Stimulated activated CD8-positive, alpha-beta memory T cell treated with anti-CD3 and anti-CD28 coated beads, Interleukin-4, amount 100 ng/mL, for 48 hours (primary cell): ENCODE measurements at regions not wholly inside any gene's neighbourhood (a gene's known extent, or its start where the extent isn't known, plus 50 kb on each side); places are given as distances from the start of the nearest gene placed in this dataset.
"Not testable (repeated sequence)": the region's sequence is repeated elsewhere in the genome, so short reads cannot be mapped to it uniquely, and the experiment has no call there.

ENCODE experiments used
- DNase-seq: peaks from one replicate; pipeline ENCODE4 v3.0.0-alpha.2; 2020

DNA sequence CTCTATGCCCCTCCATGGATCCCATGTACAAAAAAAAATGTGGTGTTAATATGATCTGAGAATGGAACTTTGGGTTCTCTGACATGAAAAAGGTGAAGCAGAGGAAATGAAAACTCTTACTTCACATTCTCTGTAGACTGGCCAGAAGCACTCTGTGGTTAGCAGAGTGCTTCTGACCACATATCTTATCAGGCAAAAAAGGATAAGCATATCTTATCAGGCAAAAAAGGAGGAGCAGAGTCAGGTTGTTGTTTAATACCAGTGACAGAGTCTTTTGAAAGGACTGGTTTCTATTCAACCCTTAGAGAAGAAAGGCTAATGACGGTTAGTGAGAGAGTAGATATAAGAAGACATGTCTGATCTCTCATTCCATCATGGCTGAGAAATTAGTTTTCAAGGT, 1404.8 kb downstream of the SLITRK1 start:
- no peak for DNase-seq

DNA sequence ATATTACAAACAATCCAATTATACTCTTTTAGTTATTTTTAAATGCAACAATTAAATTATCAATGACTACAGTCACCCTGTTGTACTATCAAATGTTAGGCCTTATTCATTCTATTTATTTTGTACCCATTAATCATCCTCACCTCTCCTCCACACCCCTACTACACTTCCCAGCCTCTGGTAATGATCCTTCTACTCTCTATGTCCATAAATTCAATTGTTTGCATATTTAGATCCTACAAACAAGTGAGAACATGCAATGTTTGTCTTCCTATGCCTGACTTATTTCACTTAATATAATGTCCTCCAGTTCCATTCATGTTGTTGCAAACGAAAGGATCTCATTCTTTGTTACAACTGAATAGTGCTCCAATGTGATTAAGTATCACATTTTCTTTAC, 1414.6 kb downstream of the SLITRK1 start:
- no peak for DNase-seq

DNA sequence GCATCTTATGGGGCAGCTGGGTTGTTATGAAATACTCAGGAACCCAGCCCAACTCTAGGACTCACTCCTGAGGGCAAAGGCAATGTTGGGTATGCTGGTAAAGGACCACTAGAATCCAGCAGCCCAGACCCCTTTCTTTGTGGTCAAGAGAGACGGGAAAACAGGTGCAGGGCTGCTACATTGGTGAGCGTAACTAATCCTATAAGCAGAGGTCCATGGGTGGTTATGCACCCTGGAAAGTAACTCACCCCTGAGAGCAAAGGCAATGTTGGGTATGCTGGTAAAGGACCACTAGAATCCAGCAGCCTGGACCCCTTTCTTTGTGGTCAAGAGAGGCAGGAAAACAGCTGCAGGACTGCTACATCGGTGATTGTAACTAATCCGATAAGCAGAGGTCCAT, 1422.7 kb downstream of the SLITRK1 start:
- not testable (repeated sequence) for DNase-seq

DNA sequence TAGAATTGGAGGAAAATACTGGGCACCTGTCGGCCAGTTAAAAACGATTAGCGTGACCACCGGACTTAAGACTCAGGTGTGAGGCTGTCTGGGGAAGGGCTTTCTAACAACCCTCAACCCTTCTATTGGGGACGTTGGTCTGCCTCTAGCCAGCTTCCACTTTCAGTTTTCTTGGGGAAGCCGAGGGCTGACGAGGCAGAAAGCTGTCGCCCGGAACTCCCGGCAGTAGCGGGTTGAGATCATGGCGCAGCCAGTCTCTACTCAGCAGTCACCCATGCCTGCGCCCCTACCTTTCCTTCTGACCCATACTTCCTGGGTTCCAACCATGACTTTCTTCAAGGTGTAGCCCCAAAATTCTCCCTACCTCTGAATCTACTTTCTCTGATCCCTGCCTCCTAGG, 1424.1 kb downstream of the SLITRK1 start:
- no peak for DNase-seq

DNA sequence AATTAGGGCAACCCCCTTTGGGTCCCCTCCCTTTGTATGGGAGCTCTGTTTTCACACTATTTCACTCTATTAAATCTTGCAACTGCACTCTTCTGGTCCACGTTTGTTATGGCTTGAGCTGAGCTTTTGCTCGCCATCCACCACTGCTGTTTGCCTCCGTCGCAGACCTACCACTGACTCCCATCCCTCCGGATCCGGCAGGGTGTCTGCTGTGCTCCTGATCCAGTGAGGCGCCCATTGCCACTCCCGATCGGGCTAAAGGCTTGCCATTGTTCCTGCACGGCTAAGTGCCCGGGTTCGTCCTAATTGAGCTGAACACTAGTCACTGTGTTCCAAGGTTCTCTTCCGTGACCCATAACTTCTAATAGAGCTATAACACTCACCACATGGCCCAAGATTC, 1424.7 kb downstream of the SLITRK1 start:
- DNase-seq, result not testable (repeated sequence)

DNA sequence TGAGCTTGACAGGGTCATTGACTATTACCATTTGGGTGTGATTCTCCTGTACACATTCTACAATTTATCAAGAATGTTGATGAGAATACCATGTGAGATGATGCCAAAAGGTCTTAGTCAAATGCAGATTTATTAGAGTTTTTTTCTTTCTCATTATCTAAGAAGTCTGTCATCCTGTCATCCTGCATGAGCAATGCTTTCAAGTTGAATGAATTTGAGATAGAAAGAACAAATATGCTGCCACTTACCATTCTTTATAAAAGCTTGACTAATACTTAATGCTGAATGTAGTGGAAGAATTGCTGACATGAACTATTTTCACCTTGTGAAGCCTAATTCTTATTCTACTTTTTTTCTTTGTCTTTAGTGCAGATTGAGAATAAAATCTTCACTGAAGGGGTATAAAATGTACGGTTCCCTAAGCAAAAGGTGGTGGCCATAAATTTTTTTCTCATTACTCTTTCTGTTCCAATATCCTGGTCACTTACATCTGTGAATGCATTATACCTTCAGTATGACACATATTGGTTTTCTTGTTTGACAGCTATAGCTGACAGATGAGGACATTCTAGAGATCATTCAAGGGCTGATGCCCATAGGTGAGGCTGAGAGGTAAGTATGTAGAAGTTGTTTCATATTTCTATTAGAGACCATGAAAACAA, 1434.7 kb downstream of the SLITRK1 start:
- DNase-seq, result no peak

DNA sequence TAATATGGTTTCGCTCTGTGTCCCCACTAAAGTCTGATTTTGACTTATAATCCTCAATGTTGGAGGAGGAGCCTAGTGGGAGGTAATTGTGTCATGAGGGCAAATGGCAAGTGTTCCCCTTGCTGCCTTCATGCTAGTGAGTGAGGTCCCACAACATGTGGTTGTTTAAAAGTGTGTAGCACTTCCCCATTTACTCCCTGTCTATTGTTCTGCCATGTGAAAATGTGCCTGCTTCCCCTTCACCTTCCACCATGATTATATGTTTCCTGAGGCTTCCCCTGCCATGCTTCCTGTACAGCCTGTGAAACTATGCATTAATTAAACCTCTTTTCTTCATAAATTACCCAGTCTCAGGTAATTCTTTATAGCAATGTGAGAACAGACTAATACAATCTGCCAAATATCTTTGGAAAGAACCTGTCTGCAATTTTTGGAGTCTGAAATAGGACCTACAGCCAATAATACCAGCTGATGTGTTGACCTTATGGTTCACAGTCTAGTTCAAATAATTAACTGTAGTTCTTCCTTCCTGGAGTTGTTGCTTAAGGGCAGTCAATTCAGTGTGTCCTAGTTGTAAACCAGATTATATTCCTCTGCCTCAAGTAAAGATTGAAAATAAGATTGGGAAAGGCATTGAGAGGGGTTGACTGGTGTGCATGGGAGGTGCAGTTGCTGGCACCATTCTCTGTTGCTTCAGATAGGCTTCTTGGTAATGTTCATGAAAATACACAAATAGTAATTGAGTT, 1442.9 kb downstream of the SLITRK1 start:
- no peak for DNase-seq

DNA sequence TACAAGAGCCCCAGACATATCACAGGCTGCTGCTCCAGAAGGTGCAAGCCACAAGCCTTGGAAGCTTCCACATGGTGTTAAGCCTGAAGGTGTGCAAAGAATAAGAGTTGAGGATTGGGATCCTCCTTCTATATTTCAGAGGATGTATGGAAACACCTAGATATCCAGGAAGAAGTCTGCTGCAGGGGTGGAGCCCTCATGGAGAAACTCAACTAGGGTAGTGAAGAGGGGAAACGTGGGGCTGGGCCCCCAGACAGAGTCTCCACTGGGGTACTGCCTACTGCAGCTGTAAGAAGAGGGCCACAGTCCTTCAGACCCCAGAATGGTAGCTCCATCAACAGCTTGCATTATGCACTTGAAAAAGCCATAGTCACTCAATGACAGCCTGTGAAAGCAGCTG, 1444.0 kb downstream of the SLITRK1 start:
- DNase-seq, result no peak

DNA sequence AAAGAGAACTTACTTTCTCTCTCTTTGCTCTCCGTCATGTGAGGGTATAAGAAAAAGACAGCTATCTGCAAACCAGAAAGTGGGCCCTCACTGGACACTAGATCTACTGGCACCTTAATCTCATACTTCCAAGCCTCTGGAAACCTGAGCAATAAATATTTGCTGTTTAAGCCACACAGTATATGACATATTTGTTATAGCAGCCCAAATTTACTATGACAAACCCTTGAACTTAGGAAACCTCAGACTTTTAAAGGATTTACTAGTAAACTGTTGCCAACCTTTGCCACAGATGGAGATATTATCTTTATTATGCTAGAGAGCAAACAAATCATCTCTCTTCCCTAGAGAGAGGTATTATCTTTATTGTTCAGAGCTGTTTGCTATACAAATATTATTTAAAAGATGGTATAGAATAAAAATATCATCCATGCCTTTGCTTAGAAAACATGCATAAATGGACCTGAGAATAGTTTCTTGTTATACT, 1446.1 kb downstream of the SLITRK1 start:
- no peak for DNase-seq

DNA sequence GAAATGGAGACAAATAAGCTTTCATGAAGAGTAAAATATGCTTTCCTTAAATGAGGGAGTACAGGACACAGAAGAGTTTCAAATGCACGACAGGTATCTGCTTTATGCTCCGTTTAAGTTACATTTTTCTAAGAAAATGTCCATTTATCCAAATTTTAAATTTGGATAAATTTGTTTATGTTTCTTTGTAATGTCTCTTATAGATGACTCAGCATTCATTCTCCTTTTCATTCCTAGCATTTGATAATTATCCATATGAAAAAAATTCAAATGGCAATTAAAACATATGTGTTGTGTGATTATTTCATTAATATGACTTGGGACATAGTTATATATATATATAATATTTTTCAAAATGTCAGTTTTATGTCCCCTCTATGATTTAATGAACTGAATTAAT, 1449.3 kb downstream of the SLITRK1 start:
- no peak for DNase-seq

DNA sequence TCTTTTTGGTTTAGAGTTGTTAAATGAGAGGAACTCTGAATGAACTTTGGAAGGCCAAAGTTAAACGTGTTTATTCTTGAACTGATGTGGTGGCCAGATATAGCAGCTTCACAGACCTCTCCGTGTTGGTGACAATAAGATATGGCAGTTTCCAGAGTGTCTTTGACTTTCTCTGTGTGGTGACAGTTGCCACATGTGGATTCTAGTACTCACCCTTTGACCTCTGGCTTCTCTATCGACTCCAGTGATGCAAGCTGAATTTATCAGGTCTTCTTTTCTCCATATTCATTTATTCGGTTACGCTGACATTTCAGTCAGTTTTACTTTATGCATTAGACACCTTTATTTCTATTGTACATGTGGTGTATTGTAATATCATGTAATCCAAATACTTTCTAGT, 1469.5 kb downstream of the SLITRK1 start:
- no peak for DNase-seq

DNA sequence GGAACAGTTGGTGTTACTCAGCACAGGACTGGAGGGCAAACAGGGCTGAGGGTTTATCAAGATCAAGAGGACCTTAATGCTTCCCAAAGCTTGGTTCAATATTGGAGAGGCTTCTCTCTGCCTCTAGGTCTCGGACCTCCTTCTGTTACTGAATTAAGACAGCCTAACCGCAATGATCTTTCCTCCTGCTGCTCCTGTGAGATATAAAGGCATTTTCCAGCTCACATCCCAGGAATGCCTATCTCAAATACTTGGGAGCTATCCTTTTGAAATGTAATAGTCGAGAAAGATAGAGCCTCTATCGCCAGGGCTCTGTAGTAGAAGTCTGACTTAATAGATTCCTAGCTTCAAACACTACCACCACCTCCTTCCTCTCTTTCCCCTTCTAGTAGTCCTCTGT, 1475.0 kb downstream of the SLITRK1 start:
- no peak for DNase-seq

DNA sequence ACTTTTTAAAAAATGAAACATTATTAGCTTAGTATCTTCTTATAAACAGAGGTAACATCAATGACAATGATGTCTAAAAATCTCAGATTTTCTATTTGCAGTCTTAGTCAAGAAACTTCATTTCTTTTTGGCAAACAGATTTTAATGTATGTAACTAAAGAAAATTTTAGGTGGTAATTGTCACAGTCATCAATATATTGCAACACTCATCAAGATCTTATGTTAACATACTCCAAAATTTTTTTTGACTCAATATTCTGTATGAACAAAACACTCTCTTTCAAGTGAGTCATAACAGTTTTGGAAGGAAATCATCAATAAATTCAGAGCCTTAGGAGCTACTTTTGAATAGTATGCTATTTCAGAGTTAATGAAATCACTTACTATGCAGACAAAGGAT, 1507.6 kb downstream of the SLITRK1 start:
- no peak for DNase-seq

DNA sequence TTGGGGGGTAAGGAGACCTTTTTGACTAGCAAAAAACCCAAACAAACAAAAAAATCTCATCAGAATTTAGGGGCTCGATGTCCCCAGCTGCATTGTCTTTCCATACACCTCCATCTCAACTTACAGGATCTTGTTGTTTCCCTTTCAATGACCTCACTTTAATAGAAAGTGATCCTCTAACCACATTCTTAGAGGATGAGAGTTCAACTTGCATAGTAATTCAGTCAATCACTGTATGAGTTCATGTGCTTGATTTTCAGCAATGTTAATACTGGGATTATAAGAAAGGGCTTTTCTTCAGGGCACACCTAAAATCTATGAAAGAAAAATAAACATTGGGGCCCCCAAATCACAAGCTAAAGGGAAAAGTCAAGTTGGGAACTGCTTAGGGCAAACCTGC, 1512.0 kb downstream of the SLITRK1 start:
- DNase-seq, result no peak

DNA sequence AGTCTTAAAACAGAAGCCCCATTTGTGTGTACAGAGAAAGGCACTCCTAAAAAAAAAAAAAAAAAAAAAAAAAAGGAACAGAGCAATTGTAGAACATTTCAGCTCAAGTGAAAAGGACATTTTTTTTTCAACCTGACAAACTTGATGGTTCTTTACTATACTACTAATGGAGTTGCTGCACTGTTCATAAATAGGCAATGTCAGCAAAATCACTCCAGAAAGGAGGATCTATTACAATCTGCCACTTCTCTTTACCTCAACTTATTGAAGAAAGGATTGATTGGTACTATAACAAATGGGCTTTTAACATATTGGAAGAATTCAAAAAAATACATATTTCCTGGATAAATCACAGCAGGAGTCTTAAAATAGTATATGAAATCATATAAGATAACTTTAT, 1517.7 kb downstream of the SLITRK1 start:
- DNase-seq, result no peak

DNA sequence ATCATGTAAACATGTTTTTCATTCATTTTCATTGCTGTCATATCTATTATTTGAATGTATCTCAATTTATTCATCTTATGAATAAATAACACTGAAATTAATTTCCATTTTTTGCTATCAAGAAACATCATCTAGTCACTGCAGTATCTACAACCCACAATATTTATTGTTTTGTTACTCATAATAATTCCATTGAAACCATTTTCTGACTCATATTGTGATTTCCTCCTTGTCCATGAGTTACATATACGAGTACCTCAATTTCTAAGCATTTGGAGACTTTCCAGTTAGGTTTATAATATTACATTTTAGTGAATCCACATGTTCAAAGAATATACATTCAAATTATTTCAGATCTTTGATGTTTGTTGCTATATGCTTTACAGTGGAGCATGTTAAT, 1524.0 kb downstream of the SLITRK1 start:
- no peak for DNase-seq

DNA sequence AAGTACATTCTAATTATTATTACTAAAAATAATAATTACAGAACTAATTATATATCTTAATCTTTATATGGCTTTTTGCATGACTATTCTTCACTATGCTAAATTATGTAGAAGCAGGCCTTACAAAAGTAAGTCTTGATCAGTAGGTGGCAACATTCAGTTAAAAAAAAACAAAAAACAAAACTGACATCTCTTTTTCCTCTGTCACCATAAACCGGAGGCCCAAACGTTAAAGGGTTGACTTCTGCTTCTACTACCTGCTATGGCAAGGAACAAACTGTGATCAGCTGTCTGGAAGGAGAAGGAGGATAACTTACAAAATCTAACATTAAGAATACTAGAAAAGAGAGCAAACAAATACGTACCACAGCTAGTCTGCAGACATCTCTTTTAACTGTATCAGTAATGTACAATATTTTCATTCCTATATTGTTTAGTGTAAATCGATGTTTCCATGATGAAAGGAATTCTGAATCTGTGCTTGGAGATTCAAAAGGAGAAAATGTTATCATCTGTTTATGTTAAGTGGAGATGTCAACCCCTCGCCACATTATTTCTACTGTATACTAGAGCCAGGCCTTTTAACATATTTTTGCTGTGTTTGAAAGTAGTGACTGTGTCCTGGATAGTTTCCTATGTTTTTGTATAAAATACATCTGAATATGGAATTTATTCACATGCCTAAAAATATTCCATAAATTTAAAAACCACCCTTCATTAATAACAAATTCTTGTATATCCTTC, 1525.4 kb downstream of the SLITRK1 start:
- no peak for DNase-seq

DNA sequence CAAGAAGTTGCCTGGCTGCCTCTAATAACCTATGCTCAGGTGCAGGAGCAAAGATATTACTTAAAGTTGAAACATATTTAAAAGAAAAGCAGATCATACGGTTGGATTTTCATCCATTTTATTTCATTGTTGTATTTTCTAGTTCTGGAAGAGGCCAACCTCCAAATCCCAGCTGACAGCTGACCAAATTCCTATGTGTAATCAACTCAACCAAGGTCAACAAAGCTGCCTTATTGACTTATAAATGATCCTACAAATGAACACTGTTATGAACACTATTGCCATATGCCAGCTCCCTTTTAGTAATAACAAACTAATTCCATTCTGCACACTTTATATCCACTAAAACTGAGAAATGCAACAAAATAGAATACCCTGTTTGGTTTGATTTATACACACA, 1537.4 kb downstream of the SLITRK1 start:
- no peak for DNase-seq

DNA sequence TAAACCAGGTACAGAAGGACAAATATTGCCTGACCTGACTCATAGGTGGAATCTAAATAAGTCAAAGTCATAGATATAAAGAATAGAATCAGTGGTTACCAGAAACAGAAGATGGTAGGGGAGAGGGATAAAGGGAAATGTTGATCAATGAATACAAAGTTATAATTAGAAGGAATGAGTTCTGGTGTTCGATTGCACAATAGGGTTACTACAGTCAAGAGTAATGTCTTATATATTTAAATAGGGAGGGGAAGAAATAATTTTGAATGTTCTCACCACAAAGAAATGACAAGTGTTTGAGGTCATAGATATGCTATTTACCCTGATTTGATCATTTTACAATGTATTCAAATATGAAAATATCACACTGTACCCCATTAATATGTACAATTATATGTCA, 1541.2 kb downstream of the SLITRK1 start:
- no peak for DNase-seq

DNA sequence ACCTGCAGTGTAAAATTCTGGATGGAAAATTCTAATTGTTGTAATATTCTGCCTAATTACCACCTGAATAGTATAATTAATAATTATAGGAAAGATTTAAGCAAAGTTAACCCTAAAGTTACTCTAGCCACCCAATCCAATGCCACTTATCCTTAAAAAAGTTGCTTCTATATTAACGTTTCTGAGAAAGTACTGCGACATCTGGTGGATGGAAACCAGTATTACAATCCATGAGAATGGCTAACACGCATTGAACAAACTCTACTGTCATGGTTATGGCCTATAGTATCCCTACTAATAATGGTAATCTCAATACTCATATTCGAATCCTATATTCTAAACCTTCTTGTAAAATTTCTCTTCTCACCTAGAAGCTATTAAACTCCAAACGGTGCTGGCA, 1551.8 kb downstream of the SLITRK1 start:
- no peak for DNase-seq

DNA sequence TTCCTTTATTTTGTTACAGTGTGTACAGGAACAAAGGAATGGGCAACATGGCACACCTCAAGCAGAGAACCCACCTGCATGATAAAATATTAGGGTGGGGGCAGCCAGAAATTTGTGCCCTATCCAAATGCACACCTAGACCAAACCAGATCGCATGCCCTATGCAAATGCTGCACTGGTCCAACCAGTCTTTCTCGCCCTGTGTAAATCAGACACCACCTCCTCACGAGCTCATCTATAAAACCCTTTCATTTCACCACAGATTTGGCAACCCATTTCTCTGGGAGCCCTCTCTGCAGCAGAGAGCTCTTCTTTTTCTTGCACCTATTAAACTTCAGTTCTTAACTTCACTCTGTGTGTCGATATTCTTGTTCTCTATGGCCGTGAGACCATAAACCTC, 1559.2 kb downstream of the SLITRK1 start:
- no peak for DNase-seq

DNA sequence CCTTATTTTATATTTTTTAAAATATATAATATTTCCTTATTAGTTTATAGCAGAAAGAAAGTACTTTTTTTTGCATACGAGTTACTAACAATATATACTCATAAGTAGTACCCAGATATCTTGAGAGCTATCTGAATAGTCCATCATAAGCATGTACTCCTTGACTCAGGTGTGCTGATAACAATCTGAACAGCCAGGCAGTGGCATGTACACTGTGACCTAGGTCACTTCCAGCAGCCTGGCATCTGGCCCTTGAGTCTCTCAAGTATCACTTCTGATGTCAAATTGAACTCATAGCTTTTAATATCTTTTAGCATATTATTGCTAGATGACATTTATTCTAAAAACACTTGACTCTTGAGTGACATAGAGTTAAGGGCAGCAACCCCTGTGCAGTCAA, 1576.7 kb downstream of the SLITRK1 start:
- no peak for DNase-seq

DNA sequence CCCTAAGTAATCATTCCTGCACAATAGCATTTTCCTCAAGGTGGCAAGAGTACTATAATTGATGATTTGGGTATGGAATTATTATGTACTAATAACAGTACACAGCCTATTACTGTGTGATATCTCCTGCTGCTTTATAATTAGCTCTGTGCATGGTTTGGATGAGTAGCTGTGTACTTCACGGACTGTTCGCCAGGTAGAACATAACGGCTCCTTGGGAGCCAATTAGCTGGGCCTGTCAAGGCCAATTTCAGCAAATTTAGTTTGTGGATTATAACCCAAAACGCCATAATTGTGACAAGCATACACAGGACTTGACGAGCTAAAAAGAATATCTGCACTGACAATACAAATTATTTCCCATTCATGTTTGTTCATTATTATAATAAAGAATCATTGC, 1584.2 kb downstream of the SLITRK1 start:
- DNase-seq, result no peak

DNA sequence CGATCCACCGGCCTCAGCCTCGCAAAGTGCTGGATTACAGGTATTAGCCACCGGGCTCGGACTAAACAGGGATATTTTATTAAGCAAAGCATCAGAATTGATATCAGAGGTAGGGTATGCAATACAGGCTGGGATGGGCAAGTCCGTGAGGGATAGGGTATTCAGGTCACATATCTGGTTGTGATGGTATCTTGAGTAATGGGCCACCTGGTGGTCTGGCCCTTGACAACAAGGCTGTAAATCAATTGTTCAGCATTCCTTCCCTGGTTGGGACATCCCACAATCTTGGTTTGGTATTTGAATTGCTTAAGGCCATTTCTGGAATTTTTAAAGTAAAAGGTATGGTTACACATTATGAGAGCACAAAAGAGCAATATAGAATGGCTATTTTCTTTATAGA, 1588.0 kb downstream of the SLITRK1 start:
- DNase-seq, result no peak
